H1 (cell line): ENCODE measurements at regions not wholly inside any gene's neighbourhood (a gene's known extent, or its start where the extent isn't known, plus 50 kb on each side); places are given as distances from the start of the nearest gene placed in this dataset.

Experiments
- CHD7 ChIP-seq: fragments of 300-600 bp; sonication (generic); IDR thresholded peaks from 2 replicates; pipeline ENCODE4 v1.7.1; 2012; ENCODE audit warnings: low read length, moderate library complexity, mild to moderate bottlenecking, inconsistent platforms; ENCODE audit not compliant: insufficient replicate concordance
- CTCF ChIP-seq, 3 experiments: IDR thresholded peaks; 1 replicate in 2 of 3; 2 replicates in 1 of 3; pipeline versions ENCODE4 v1.5.1 to v1.6.1; 2011; ENCODE audit warnings: low read length in 3 of 3, mild to moderate bottlenecking in 3 of 3, inconsistent platforms in 2 of 3, low read depth in 1 of 3, moderate library complexity in 1 of 3; ENCODE audit not compliant: insufficient read depth in 1 of 3; ENCODE audit errors: control extremely low read depth in 1 of 3
- HDAC2 ChIP-seq, 2 experiments: fragments of 300-600 bp in 1 of 2; sonication (generic) in 1 of 2; IDR thresholded peaks; 2 replicates each; pipeline ENCODE4 v1.6.1; 2011 to 2012; ENCODE audit warnings: low read depth in 2 of 2, low read length in 2 of 2, mild to moderate bottlenecking in 2 of 2, moderate library complexity in 2 of 2, borderline replicate concordance in 1 of 2, inconsistent platforms in 1 of 2

GRCh38 chr1:221356693-221357092 is 385.2 kb downstream of the DUSP10 start (continued):
- no peak for TF ChIP-seq CHD7
- peak in 1 of 3 experiments; percentile 42; a peak in 2 of 4 replicates for TF ChIP-seq CTCF (IDR thresholded peaks at IDR 0.05; ENCODE audit: control extremely low read depth in 1 of 3, insufficient read depth in 1 of 3, low read depth in 1 of 3, low read length in 3 of 3)
- no peak for TF ChIP-seq HDAC2 (IDR thresholded peaks at IDR 0.05; ENCODE audit: borderline replicate concordance in 1 of 2, low read depth in 2 of 2, low read length in 2 of 2)
